HepG2 (cell line): ENCODE measurements at regions not wholly inside any gene's neighbourhood (a gene's known extent, or its start where the extent isn't known, plus 50 kb on each side); places are given as distances from the start of the nearest gene placed in this dataset.

Source experiments
- ATAC-seq: fragments of 200-7000 bp; cut with Tn5 transposase; 3 replicates; pipeline ENCODE4 v1.9.1; 2020; ENCODE audit warnings: mild to moderate bottlenecking, moderate library complexity
- BruUV-seq: library from RNA; stranded (reverse); fragments of 400-500 nt; replicated peaks from 2 replicates; lab custom pipeline; 2021; lab: Mats Ljungman, UMichigan
- CTCF ChIA-PET: fragments of 300-600 bp; formaldehyde crosslinking; extraction: SDS; loops from one replicate; lab custom pipeline; 2021; ENCODE audit warnings: low total read pairs, inconsistent platforms, low intra/inter-chr PET ratio; lab: Yijun Ruan, JAX
- POLR2A ChIA-PET: fragments of 350-600 bp; sonication (Branson Sonifier 250); formaldehyde crosslinking; loops from one replicate; lab custom pipeline; 2020; ENCODE audit warnings: antibody characterized with exemption, inconsistent platforms; lab: Yijun Ruan, JAX
- DNase-seq: peaks from one replicate; pipeline ENCODE4 v3.0.0-alpha.2; 2015; ENCODE audit warnings: low spot score
- FAIRE-seq: peaks from 3 replicates; lab custom pipeline; 2011; peaks lifted over from hg19 to GRCh38; lab: Jason Lieb, UNC
- H2AFZ ChIP-seq: one replicate; pipeline ENCODE4 v1.6.1; 2011; ENCODE audit warnings: low read length, inconsistent platforms
- H3K27ac ChIP-seq: fragments of 300-600 bp; 3 replicates; pipeline ENCODE4 v1.8.0; 2011; ENCODE audit warnings: mixed run types, mild to moderate bottlenecking, mixed read lengths, low read length, inconsistent platforms; ENCODE audit not compliant: insufficient read depth; ENCODE audit errors: extremely low read length
- H3K27me3 ChIP-seq, 2 experiments: fragments of 200-600 bp in 1 of 2; 2 replicates in 1 of 2; 3 replicates in 1 of 2; pipeline versions ENCODE4 v1.6.0 to v1.8.0; 2011; ENCODE audit warnings: low read length in 2 of 2, mild to moderate bottlenecking in 2 of 2, moderate library complexity in 2 of 2, inconsistent platforms in 1 of 2; ENCODE audit not compliant: insufficient read depth in 2 of 2, control insufficient read depth in 1 of 2
- H3K36me3 ChIP-seq, 2 experiments: fragments of 200-600 bp in 1 of 2; replicated peaks in 1 of 2; 2 replicates in 1 of 2; 3 replicates in 1 of 2; pipeline versions ENCODE4 v1.5.1 to v1.8.0; 2011; ENCODE audit warnings: low read length in 2 of 2, inconsistent platforms in 1 of 2; ENCODE audit not compliant: insufficient read depth in 2 of 2, control insufficient read depth in 1 of 2
- H3K4me1 ChIP-seq: 2 replicates; pipeline ENCODE4 v1.5.1; 2012; ENCODE audit warnings: low read length, inconsistent platforms; ENCODE audit not compliant: insufficient read depth
- H3K4me2 ChIP-seq: 2 replicates; pipeline ENCODE4 v1.6.0; 2011; ENCODE audit warnings: low read depth, low read length, inconsistent platforms
- H3K4me3 ChIP-seq, 3 experiments: fragments of 200-600 bp in 1 of 3; sonication (generic), shearing (Covaris generic) in 1 of 3; replicated peaks in 1 of 3; 2 replicates each; pipeline ENCODE4 v1.5.1; 2011 to 2016; ENCODE audit warnings: low read length in 3 of 3, inconsistent platforms in 2 of 3, low read depth in 2 of 3, mild to moderate bottlenecking in 2 of 3, control low read depth in 1 of 3, mixed read lengths in 1 of 3; ENCODE audit not compliant: insufficient read depth in 1 of 3
- H3K79me2 ChIP-seq: one replicate; pipeline ENCODE4 v1.6.1; 2011; ENCODE audit warnings: low read length, inconsistent platforms; ENCODE audit not compliant: insufficient read depth
- H3K9ac ChIP-seq: 2 replicates; pipeline ENCODE4 v1.6.0; 2011; ENCODE audit warnings: mild to moderate bottlenecking, low read depth, low read length, inconsistent platforms; ENCODE audit not compliant: insufficient read depth
- H3K9me3 ChIP-seq: 2 replicates; pipeline ENCODE4 v1.5.1; 2012; ENCODE audit warnings: mild to moderate bottlenecking, low read length
- H4K20me1 ChIP-seq: 2 replicates; pipeline ENCODE4 v1.6.0; 2011; ENCODE audit warnings: inconsistent platforms, mild to moderate bottlenecking, low read length, moderate library complexity; ENCODE audit not compliant: insufficient read depth
- ASH2L ChIP-seq: fragments of 300-600, 200-600 bp; sonication (generic); IDR thresholded peaks from 2 replicates; pipeline ENCODE4 v1.7.0; 2017; ENCODE audit warnings: low read depth, mild to moderate bottlenecking, moderate library complexity, mixed read lengths, low read length; ENCODE audit not compliant: insufficient read length
- CBFB ChIP-seq: sonication (generic); formaldehyde crosslinking; IDR thresholded peaks from 2 replicates; pipeline ENCODE4 v1.4.0; 2020; ENCODE audit warnings: missing genetic modification reagents
- HIVEP1 ChIP-seq: sonication (generic); formaldehyde crosslinking; IDR thresholded peaks from 2 replicates; pipeline ENCODE4 v1.4.0; 2020; ENCODE audit warnings: mild to moderate bottlenecking, missing genetic modification reagents
- KDM5A ChIP-seq: fragments of 200-600 bp; sonication (generic); IDR thresholded peaks from 2 replicates; pipeline ENCODE4 v1.7.0; 2018; ENCODE audit warnings: antibody characterized with exemption, mild to moderate bottlenecking, low read length, borderline replicate concordance
- KDM5B ChIP-seq: sonication (generic); formaldehyde crosslinking; IDR thresholded peaks from 2 replicates; pipeline ENCODE4 v1.4.0; 2020; ENCODE audit warnings: missing genetic modification reagents, mild to moderate bottlenecking, borderline replicate concordance
- MEF2D ChIP-seq: sonication (generic); formaldehyde crosslinking; IDR thresholded peaks from 2 replicates; pipeline ENCODE4 v1.5.1; 2020; ENCODE audit warnings: mild to moderate bottlenecking, missing genetic modification reagents
- PCBP1 ChIP-seq: fragments of 200-400 bp; formaldehyde crosslinking; IDR thresholded peaks from 2 replicates; pipeline ENCODE4 v1.6.1; 2017; ENCODE audit warnings: mild to moderate bottlenecking, low read depth, low read length, borderline replicate concordance
- POLR2AphosphoS5 ChIP-seq: IDR thresholded peaks from 2 replicates; pipeline ENCODE4 v1.6.1; 2012; ENCODE audit warnings: low read depth, low read length
- RARA ChIP-seq: IDR thresholded peaks from 2 replicates; pipeline ENCODE4 v1.6.1; 2016; ENCODE audit warnings: missing genetic modification reagents, missing compliant biosample characterization
- STAG1 ChIP-seq: sonication (generic); formaldehyde crosslinking; IDR thresholded peaks from 2 replicates; pipeline ENCODE4 v1.4.0; 2020; ENCODE audit warnings: missing genetic modification reagents
- TERF1 ChIP-seq: sonication (generic); formaldehyde crosslinking; IDR thresholded peaks from 2 replicates; pipeline ENCODE4 v1.8.0; 2022; ENCODE audit warnings: mild to moderate bottlenecking, missing genetic modification reagents, moderate library complexity
- TGIF2 ChIP-seq: IDR thresholded peaks from 2 replicates; pipeline ENCODE4 v1.6.1; 2016; ENCODE audit warnings: control low read depth, missing compliant biosample characterization
- THAP9 ChIP-seq: sonication (generic); formaldehyde crosslinking; IDR thresholded peaks from 2 replicates; pipeline ENCODE4; 2020; ENCODE audit warnings: missing genetic modification reagents, mild to moderate bottlenecking, borderline replicate concordance
- TSC22D2 ChIP-seq: sonication (generic); formaldehyde crosslinking; IDR thresholded peaks from 2 replicates; pipeline ENCODE4 v1.5.1; 2020; ENCODE audit warnings: missing genetic modification reagents, mild to moderate bottlenecking, borderline replicate concordance
- ZBTB25 ChIP-seq: IDR thresholded peaks from 2 replicates; pipeline ENCODE4 v1.6.1; 2018; ENCODE audit warnings: missing genetic modification reagents
- ZNF451 ChIP-seq: sonication (generic); formaldehyde crosslinking; IDR thresholded peaks from 2 replicates; pipeline ENCODE4 v1.5.0; 2020; ENCODE audit warnings: mild to moderate bottlenecking, missing genetic modification reagents
- ZNF747 ChIP-seq: sonication (generic); formaldehyde crosslinking; IDR thresholded peaks from 2 replicates; pipeline ENCODE4 v1.8.1; 2023; ENCODE audit warnings: missing genetic modification reagents, mild to moderate bottlenecking, borderline replicate concordance
- ZNF749 ChIP-seq: sonication (generic); formaldehyde crosslinking; IDR thresholded peaks from 2 replicates; pipeline ENCODE4 v1.8.0; 2022; ENCODE audit warnings: mild to moderate bottlenecking, missing genetic modification reagents, moderate library complexity, borderline replicate concordance
- WGBS: methylation state at CpG from one replicate; pipeline ENCODE4 v1.1.6; 2017; ENCODE audit warnings: low lambda C conversion rate; 5-methylcytosine and 5-hydroxymethylcytosine counted together
- in situ Hi-C: cut with HindIII; loops from 2 replicates; pipeline ENCODE4 v1.10.0; 2017; ENCODE audit warnings: low pct_unique_long_range_greater_than_20kb; ENCODE audit not compliant: extremely low pct_ligation_motif_present
- intact Hi-C: fragments of 100-400 bp; cut with micrococcal nuclease; formaldehyde crosslinking; loops from one replicate; pipeline ENCODE4 v1.10.0; 2022; ENCODE audit not compliant: unreplicated experiment

- 39% methylated on average over 7 of the region's 7 CpGs for WGBS
- no peak for FAIRE-seq
- in situ Hi-C loops: no loop called here
- TF ChIP-seq RARA: no peak
- no peak for TF ChIP-seq MEF2D
- no peak for TF ChIP-seq ZNF747
- no peak for TF ChIP-seq POLR2AphosphoS5
- TF ChIP-seq KDM5A: no peak
- TF ChIP-seq ZNF451 (CRISPR knock-in tag): no peak
- TF ChIP-seq TSC22D2 (CRISPR knock-in tag): no peak
- no peak for TF ChIP-seq HIVEP1 (CRISPR knock-in tag)
- no peak for TF ChIP-seq CBFB (CRISPR knock-in tag)
- no peak for TF ChIP-seq TERF1 (CRISPR knock-in tag)
- TF ChIP-seq PCBP1: no peak
- TF ChIP-seq ASH2L: no peak
- TF ChIP-seq THAP9 (CRISPR knock-in tag): no peak
- TF ChIP-seq KDM5B (CRISPR knock-in tag): no peak
- no peak for TF ChIP-seq ZNF749 (CRISPR knock-in tag)
- TF ChIP-seq STAG1 (CRISPR knock-in tag): no peak
- TF ChIP-seq TGIF2 (CRISPR knock-in tag): no peak
- TF ChIP-seq ZBTB25 (CRISPR knock-in tag): no peak
These were observed 137.7 kb upstream of the APCDD1 start for GRCh38 chr18:10316778-10317177.

More at GRCh38 chr18:10316778-10317177, 137.7 kb upstream of the APCDD1 start:
- no peak overlapping the region for H3K27ac ChIP-seq
- DNase-seq (no peak), ATAC-seq (no peak)
- no peaks in the 10 kb centered on the region for H3K27me3 ChIP-seq
- H3K9ac ChIP-seq: no peak overlapping the region
- no TSS peak for BruUV-seq
- no peaks in the 10 kb centered on the region for H3K9me3 ChIP-seq
- POLR2A ChIA-PET: no interaction called here
- CTCF ChIA-PET: no interaction called here
- intact Hi-C loops: no loop called here
- H4K20me1 ChIP-seq: no peaks in the 10 kb centered on the region
- H3K4me1 ChIP-seq: peaks cover 22% of the 10 kb centered on the region
- no peak overlapping the region for H3K4me2 ChIP-seq
- H3K79me2 ChIP-seq: no peaks in the 10 kb centered on the region
- H3K36me3 ChIP-seq: no peaks in the 10 kb centered on the region
- no peak overlapping the region for H2AFZ ChIP-seq
- H3K4me3 ChIP-seq: no peak overlapping the region
